Tongue (tissue), 1 donor: ENCODE measurements at regions not wholly inside any gene's neighbourhood (a gene's known extent, or its start where the extent isn't known, plus 50 kb on each side); places are given as distances from the start of the nearest gene placed in this dataset.

ENCODE experiments used
- DNase-seq: peaks from one replicate; pipeline ENCODE4 v3.0.0-alpha.2; 2015

- no peak for DNase-seq
These were observed 183.1 kb downstream of the ZNF330 start for GRCh38 chr4:141403782-141404181.

GRCh38 chr4:141406237-141406636, 185.5 kb downstream of the ZNF330 start:
- DNase-seq = no peak

GRCh38 chr4:141409556-141409955, 188.9 kb downstream of the ZNF330 start:
- no peak for DNase-seq

GRCh38 chr4:141410839-141411238, 190.1 kb downstream of the ZNF330 start:
- no peak for DNase-seq

GRCh38 chr4:141411936-141412335, 191.2 kb downstream of the ZNF330 start:
- DNase-seq = no peak

GRCh38 chr4:141413366-141413765, 192.7 kb downstream of the ZNF330 start:
- DNase-seq = peak; percentile 31

- DNase-seq = no peak
These were observed 195.0 kb downstream of the ZNF330 start for GRCh38 chr4:141415651-141416050.

- DNase-seq = no peak
These were observed 195.5 kb downstream of the ZNF330 start for GRCh38 chr4:141416219-141416618.

GRCh38 chr4:141416677-141417363, 196.1 kb downstream of the ZNF330 start:
- no peak for DNase-seq

GRCh38 chr4:141417387-141417786, 196.7 kb downstream of the ZNF330 start:
- DNase-seq = no peak

- DNase-seq = no peak
These were observed 204.4 kb downstream of the ZNF330 start for GRCh38 chr4:141425124-141425523.

GRCh38 chr4:141427726-141428296, 207.1 kb downstream of the ZNF330 start:
- no peak for DNase-seq

- no peak for DNase-seq
These were observed 206.4 kb upstream of the IL15 start for GRCh38 chr4:141429933-141430332.

GRCh38 chr4:141430686-141431085, 205.7 kb upstream of the IL15 start:
- no peak for DNase-seq

- DNase-seq = no peak
These were observed 204.2 kb upstream of the IL15 start for GRCh38 chr4:141432000-141432712.

- no peak for DNase-seq
These were observed 200.7 kb upstream of the IL15 start for GRCh38 chr4:141435446-141436225.

GRCh38 chr4:141439223-141439622, 197.2 kb upstream of the IL15 start:
- DNase-seq = no peak

- no peak for DNase-seq
These were observed 188.6 kb upstream of the IL15 start for GRCh38 chr4:141447761-141448160.

- DNase-seq = no peak
These were observed 187.9 kb upstream of the IL15 start for GRCh38 chr4:141448490-141448889.

GRCh38 chr4:141449927-141450326, 186.5 kb upstream of the IL15 start:
- no peak for DNase-seq

- no peak for DNase-seq
These were observed 180.7 kb upstream of the IL15 start for GRCh38 chr4:141455651-141456050.

- no peak for DNase-seq
These were observed 178.7 kb upstream of the IL15 start for GRCh38 chr4:141457653-141458052.

- no peak for DNase-seq
These were observed 177.9 kb upstream of the IL15 start for GRCh38 chr4:141458501-141458900.
